ENCODE measurements at regions not wholly inside any gene's neighbourhood (a gene's known extent, or its start where the extent isn't known, plus 50 kb on each side); places are given as distances from the start of the nearest gene placed in this dataset.

GRCh38 chrX:10047631-10048030 lies 80.5 kb downstream of the CLDN34 start:
- DNase-seq: no peak

- DNase-seq: no peak
These were observed 80.9 kb downstream of the CLDN34 start for GRCh38 chrX:10048076-10048475.

- no peak for DNase-seq
These were observed 81.5 kb downstream of the CLDN34 start for GRCh38 chrX:10048707-10049106.

- DNase-seq: no peak
These were observed 82.1 kb downstream of the CLDN34 start for GRCh38 chrX:10049236-10049635.

GRCh38 chrX:10050481-10050880 lies 83.3 kb downstream of the CLDN34 start:
- DNase-seq: no peak

GRCh38 chrX:10051866-10052480 lies 84.8 kb downstream of the CLDN34 start:
- no peak for DNase-seq

- DNase-seq: no peak
These were observed 85.9 kb downstream of the CLDN34 start for GRCh38 chrX:10052906-10053625.

- no peak for DNase-seq
These were observed 87.2 kb downstream of the CLDN34 start for GRCh38 chrX:10054396-10054795.

- DNase-seq: no peak
These were observed 88.3 kb downstream of the CLDN34 start for GRCh38 chrX:10055430-10055829.

GRCh38 chrX:10062352-10062751 lies 94.4 kb upstream of the CLCN4 start:
- no peak for DNase-seq

GRCh38 chrX:10062980-10063379 lies 93.8 kb upstream of the CLCN4 start:
- no peak for DNase-seq

- no peak for DNase-seq
These were observed 92.0 kb upstream of the CLCN4 start for GRCh38 chrX:10064736-10065135.

GRCh38 chrX:10070714-10071436 lies 85.9 kb upstream of the CLCN4 start:
- DNase-seq: no peak

- no peak for DNase-seq
These were observed 85.2 kb upstream of the CLCN4 start for GRCh38 chrX:10071451-10072144.

GRCh38 chrX:10072786-10073568 lies 83.8 kb upstream of the CLCN4 start:
- no peak for DNase-seq

- DNase-seq: no peak
These were observed 83.1 kb upstream of the CLCN4 start for GRCh38 chrX:10073671-10074070.

- DNase-seq: no peak
These were observed 82.4 kb upstream of the CLCN4 start for GRCh38 chrX:10074241-10074941.

- DNase-seq: no peak
These were observed 80.0 kb upstream of the CLCN4 start for GRCh38 chrX:10076765-10077164.

GRCh38 chrX:10077425-10078188 lies 79.2 kb upstream of the CLCN4 start:
- no peak for DNase-seq

GRCh38 chrX:10078266-10078665 lies 78.5 kb upstream of the CLCN4 start:
- no peak for DNase-seq

- no peak for DNase-seq
These were observed 77.5 kb upstream of the CLCN4 start for GRCh38 chrX:10079231-10079630.

Measured in cortex of kidney (tissue), 1 donor.